ENCODE measurements at regions not wholly inside any gene's neighbourhood (a gene's known extent, or its start where the extent isn't known, plus 50 kb on each side); places are given as distances from the start of the nearest gene placed in this dataset.
A peak's percentile ranks its signal among the peaks of the same experiment; 100 is the strongest.

- DNase-seq, result no peak
These were observed 52.0 kb downstream of the LRATD1 start for GRCh38 chr2:14684516-14684915.

GRCh38 chr2:14690926-14691325, 58.4 kb downstream of the LRATD1 start:
- DNase-seq, result no peak

- DNase-seq, result no peak
These were observed 61.4 kb downstream of the LRATD1 start for GRCh38 chr2:14693874-14694273.

- no peak for DNase-seq
These were observed 68.2 kb downstream of the LRATD1 start for GRCh38 chr2:14700753-14701152.

GRCh38 chr2:14702258-14702657, 69.7 kb downstream of the LRATD1 start:
- no peak for DNase-seq

- DNase-seq, result no peak
These were observed 73.7 kb downstream of the LRATD1 start for GRCh38 chr2:14706201-14706600.

GRCh38 chr2:14712111-14712510, 79.6 kb downstream of the LRATD1 start:
- no peak for DNase-seq

GRCh38 chr2:14713248-14713647, 80.7 kb downstream of the LRATD1 start:
- DNase-seq, result no peak

GRCh38 chr2:14715600-14715999, 83.1 kb downstream of the LRATD1 start:
- no peak for DNase-seq

GRCh38 chr2:14716319-14716718, 83.8 kb downstream of the LRATD1 start:
- no peak for DNase-seq

GRCh38 chr2:14717131-14717530, 84.6 kb downstream of the LRATD1 start:
- DNase-seq, result no peak

GRCh38 chr2:14720319-14720718, 87.8 kb downstream of the LRATD1 start:
- DNase-seq, result no peak

GRCh38 chr2:14720739-14721138, 88.2 kb downstream of the LRATD1 start:
- no peak for DNase-seq

GRCh38 chr2:14722904-14723570, 90.5 kb downstream of the LRATD1 start:
- no peak for DNase-seq

- DNase-seq, result no peak
These were observed 91.2 kb downstream of the LRATD1 start for GRCh38 chr2:14723684-14724083.

GRCh38 chr2:14735696-14736095, 103.2 kb downstream of the LRATD1 start:
- DNase-seq, result no peak

GRCh38 chr2:14737201-14737600, 104.7 kb downstream of the LRATD1 start:
- DNase-seq, result no peak

- no peak for DNase-seq
These were observed 111.3 kb downstream of the LRATD1 start for GRCh38 chr2:14743861-14744260.

- no peak for DNase-seq
These were observed 113.0 kb downstream of the LRATD1 start for GRCh38 chr2:14745288-14746076.

- no peak for DNase-seq
These were observed 113.6 kb downstream of the LRATD1 start for GRCh38 chr2:14746133-14746532.

GRCh38 chr2:14747447-14747846, 114.9 kb downstream of the LRATD1 start:
- no peak for DNase-seq

GRCh38 chr2:14749884-14750283, 117.4 kb downstream of the LRATD1 start:
- DNase-seq, result no peak

- no peak for DNase-seq
These were observed 117.9 kb downstream of the LRATD1 start for GRCh38 chr2:14750433-14750832.

- DNase-seq, result peak; percentile 86
These were observed 119.1 kb downstream of the LRATD1 start for GRCh38 chr2:14751581-14751980.

- DNase-seq, result peak; percentile 58
These were observed 119.8 kb downstream of the LRATD1 start for GRCh38 chr2:14752295-14752694.
